ENCODE measurements at regions not wholly inside any gene's neighbourhood (a gene's known extent, or its start where the extent isn't known, plus 50 kb on each side); places are given as distances from the start of the nearest gene placed in this dataset.
"Not testable (repeated sequence)": the region's sequence is repeated elsewhere in the genome, so short reads cannot be mapped to it uniquely, and the experiment has no call there.

GRCh38 chr4:20015636-20016224 lies 236.0 kb upstream of the SLIT2 start:
- Histone ChIP-seq H3K27ac (no peak overlapping the region), H3K4me3 (no peak overlapping the region)

- not testable (repeated sequence) for H3K4me3 ChIP-seq, H3K27ac ChIP-seq
Measured at GRCh38 chr4:20003836-20004558, 247.7 kb upstream of the SLIT2 start.

GRCh38 chr4:19999775-20000414 lies 251.8 kb upstream of the SLIT2 start:
- H3K27ac ChIP-seq: no peak overlapping the region
- no peak overlapping the region for H3K4me3 ChIP-seq

- H3K4me3 ChIP-seq: no peak overlapping the region
Measured at GRCh38 chr4:19999276-19999675, 252.4 kb upstream of the SLIT2 start.

GRCh38 chr4:19993242-19993641 lies 258.5 kb upstream of the SLIT2 start:
- no peak overlapping the region for H3K4me3 ChIP-seq
- H3K27ac ChIP-seq: no peak overlapping the region

More at GRCh38 chr4:19999276-19999675, 252.4 kb upstream of the SLIT2 start:
- H3K27ac ChIP-seq: no peak overlapping the region

GRCh38 chr4:19992471-19993093 lies 259.1 kb upstream of the SLIT2 start:
- Histone ChIP-seq H3K27ac (no peak overlapping the region), H3K4me3 (no peak overlapping the region)

GRCh38 chr4:19987746-19988145 lies 264.0 kb upstream of the SLIT2 start:
- H3K4me3 ChIP-seq: no peak overlapping the region
- no peak overlapping the region for H3K27ac ChIP-seq

GRCh38 chr4:19983072-19983471 lies 268.6 kb upstream of the SLIT2 start:
- no peak overlapping the region for H3K4me3 ChIP-seq
- no peak overlapping the region for H3K27ac ChIP-seq

GRCh38 chr4:19982556-19982955 lies 269.1 kb upstream of the SLIT2 start:
- Histone ChIP-seq H3K27ac (no peak overlapping the region), H3K4me3 (no peak overlapping the region)

- H3K27ac ChIP-seq: no peak overlapping the region
- no peak overlapping the region for H3K4me3 ChIP-seq
Measured at GRCh38 chr4:19971829-19972228, 279.9 kb upstream of the SLIT2 start.

- no peak overlapping the region for H3K4me3 ChIP-seq
- H3K27ac ChIP-seq: no peak overlapping the region
Measured at GRCh38 chr4:19969492-19969891, 282.2 kb upstream of the SLIT2 start.

GRCh38 chr4:19961091-19961490 lies 290.6 kb upstream of the SLIT2 start:
- H3K27ac ChIP-seq: no peak overlapping the region
- no peak overlapping the region for H3K4me3 ChIP-seq

- Histone ChIP-seq H3K4me3 (no peak overlapping the region), H3K27ac (no peak overlapping the region)
Measured at GRCh38 chr4:19958848-19959247, 292.9 kb upstream of the SLIT2 start.

GRCh38 chr4:19947349-19947748 lies 304.4 kb upstream of the SLIT2 start:
- Histone ChIP-seq H3K4me3 (no peak overlapping the region), H3K27ac (no peak overlapping the region)

- peak overlapping the region in 1 of 21 experiments; percentile 26 for H3K27ac ChIP-seq
- no peak overlapping the region for H3K4me3 ChIP-seq
Measured at GRCh38 chr4:19945979-19946380, 305.7 kb upstream of the SLIT2 start.

- no peak overlapping the region for H3K4me3 ChIP-seq
- H3K27ac ChIP-seq: peak overlapping the region in 1 of 21 experiments; percentile 26
Measured at GRCh38 chr4:19945501-19945900, 306.2 kb upstream of the SLIT2 start.

GRCh38 chr4:19944806-19945205 lies 306.9 kb upstream of the SLIT2 start:
- H3K4me3 ChIP-seq: no peak overlapping the region
- H3K27ac ChIP-seq: no peak overlapping the region

GRCh38 chr4:19944251-19944650 lies 307.5 kb upstream of the SLIT2 start:
- H3K27ac ChIP-seq: no peak overlapping the region

GRCh38 chr4:19941434-19941833 lies 310.3 kb upstream of the SLIT2 start:
- Histone ChIP-seq H3K27ac (no peak overlapping the region), H3K4me3 (no peak overlapping the region)

More at GRCh38 chr4:19944251-19944650, 307.5 kb upstream of the SLIT2 start:
- no peak overlapping the region for H3K4me3 ChIP-seq

GRCh38 chr4:19940861-19941260 lies 310.8 kb upstream of the SLIT2 start:
- Histone ChIP-seq H3K4me3 (no peak overlapping the region), H3K27ac (no peak overlapping the region)

GRCh38 chr4:19936476-19936875 lies 315.2 kb upstream of the SLIT2 start:
- Histone ChIP-seq H3K4me3 (no peak overlapping the region), H3K27ac (no peak overlapping the region)
